ENCODE measurements at regions not wholly inside any gene's neighbourhood (a gene's known extent, or its start where the extent isn't known, plus 50 kb on each side); places are given as distances from the start of the nearest gene placed in this dataset.

DNA sequence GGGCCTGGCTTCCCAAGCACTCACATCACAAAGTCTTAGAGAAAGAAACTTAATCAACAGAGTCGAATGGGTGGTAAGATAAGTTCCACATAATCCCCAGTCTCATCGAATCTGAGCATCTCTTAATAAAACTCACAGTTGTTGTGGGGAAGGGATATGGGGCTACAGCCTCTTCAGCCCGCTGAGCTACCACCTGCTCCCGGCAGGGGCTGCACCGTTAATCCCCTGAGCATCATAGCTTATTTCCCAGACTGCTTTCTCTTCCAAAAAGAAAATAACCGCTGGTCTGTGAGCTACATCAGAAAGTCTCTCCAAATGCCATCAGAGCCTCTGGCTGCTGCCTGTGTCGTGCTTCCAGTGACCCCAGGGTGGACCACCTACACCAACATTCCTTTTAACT lies 139.4 kb upstream of the CELF4 start:
- DNase-seq: no peak
- H3K27me3 ChIP-seq (replicated peaks; ENCODE audit: control insufficient read depth, insufficient read depth, low read length, poor library complexity, severe bottlenecking): no peaks in the 10 kb centered on the region

DNA sequence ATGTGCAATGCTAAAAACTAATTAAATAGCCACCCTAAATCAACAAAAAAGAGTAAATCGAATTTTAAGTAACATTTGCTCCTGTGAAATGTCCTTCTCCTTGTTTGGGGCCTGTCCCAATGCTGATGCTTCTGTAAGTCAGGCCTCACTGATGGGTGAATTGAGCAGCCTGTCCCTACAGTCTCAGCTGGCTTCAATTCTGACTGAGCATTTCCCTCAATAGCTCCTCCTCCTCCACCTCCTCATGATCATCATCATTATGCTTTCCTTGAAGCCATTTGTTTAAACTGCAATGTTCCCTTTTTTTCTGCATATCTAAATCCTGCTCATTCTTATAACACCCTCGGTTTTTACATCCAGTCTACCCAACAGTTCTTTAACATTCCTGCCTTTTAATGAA lies 137.2 kb upstream of the CELF4 start:
- H3K9me3 ChIP-seq (ENCODE audit: control insufficient read depth, low read length): no peaks in the 10 kb centered on the region
- no peaks in the 10 kb centered on the region for H3K36me3 ChIP-seq (ENCODE audit: control insufficient read depth, insufficient read depth, low read length)
- no peaks in the 10 kb centered on the region for H3K27me3 ChIP-seq (replicated peaks; ENCODE audit: control insufficient read depth, insufficient read depth, low read length, poor library complexity, severe bottlenecking)
- H3K4me1 ChIP-seq (ENCODE audit: control insufficient read depth, insufficient read depth, low read length, poor library complexity, severe bottlenecking): no peaks in the 10 kb centered on the region
- no peak overlapping the region for H3K27ac ChIP-seq (ENCODE audit: insufficient read depth, low read length, poor library complexity, severe bottlenecking)
- H3K4me3 ChIP-seq (ENCODE audit: insufficient read depth, low read depth, low read length, poor library complexity, severe bottlenecking): no peak overlapping the region
- no peak for DNase-seq

More for the DNA sequence above, 139.4 kb upstream of the CELF4 start:
- H3K36me3 ChIP-seq (ENCODE audit: control insufficient read depth, insufficient read depth, low read length): no peaks in the 10 kb centered on the region
- no peak overlapping the region for H3K4me3 ChIP-seq (ENCODE audit: insufficient read depth, low read depth, low read length, poor library complexity, severe bottlenecking)
- H3K9me3 ChIP-seq (ENCODE audit: control insufficient read depth, low read length): no peaks in the 10 kb centered on the region
- H3K27ac ChIP-seq (ENCODE audit: insufficient read depth, low read length, poor library complexity, severe bottlenecking): no peak overlapping the region
- no peaks in the 10 kb centered on the region for H3K4me1 ChIP-seq (ENCODE audit: control insufficient read depth, insufficient read depth, low read length, poor library complexity, severe bottlenecking)

DNA sequence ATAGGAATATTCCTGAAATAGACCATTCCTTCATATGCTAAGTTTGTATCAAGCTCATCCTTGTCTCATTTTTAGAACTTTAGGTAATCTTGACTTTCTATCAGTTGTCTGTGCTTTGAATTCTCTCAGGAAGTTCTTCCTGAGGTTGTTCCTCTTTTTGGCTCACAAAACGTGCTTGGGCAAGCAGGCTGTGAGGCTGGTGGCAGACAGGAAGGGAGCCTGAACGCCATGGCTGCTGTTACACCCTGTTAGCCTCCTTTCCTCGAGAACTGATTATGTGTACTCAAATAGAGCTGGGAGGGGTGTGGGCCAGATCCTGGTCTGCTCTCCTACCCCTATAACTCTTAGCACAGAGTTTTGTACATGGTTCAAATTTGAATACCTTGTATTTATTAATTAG lies 136.4 kb upstream of the CELF4 start:
- no peak for DNase-seq
- H3K27ac ChIP-seq (ENCODE audit: insufficient read depth, low read length, poor library complexity, severe bottlenecking): no peak overlapping the region
- H3K9me3 ChIP-seq (ENCODE audit: control insufficient read depth, low read length): no peaks in the 10 kb centered on the region
- H3K4me3 ChIP-seq (ENCODE audit: insufficient read depth, low read depth, low read length, poor library complexity, severe bottlenecking): no peak overlapping the region
- H3K27me3 ChIP-seq (replicated peaks; ENCODE audit: control insufficient read depth, insufficient read depth, low read length, poor library complexity, severe bottlenecking): no peaks in the 10 kb centered on the region
- H3K4me1 ChIP-seq (ENCODE audit: control insufficient read depth, insufficient read depth, low read length, poor library complexity, severe bottlenecking): no peaks in the 10 kb centered on the region
- H3K36me3 ChIP-seq (ENCODE audit: control insufficient read depth, insufficient read depth, low read length): no peaks in the 10 kb centered on the region

GRCh38 chr18:37698508-37699040 lies 133.0 kb upstream of the CELF4 start:
- H3K4me3 ChIP-seq (ENCODE audit: insufficient read depth, low read depth, low read length, poor library complexity, severe bottlenecking): no peak overlapping the region
- no peaks in the 10 kb centered on the region for H3K36me3 ChIP-seq (ENCODE audit: control insufficient read depth, insufficient read depth, low read length)
- H3K4me1 ChIP-seq (ENCODE audit: control insufficient read depth, insufficient read depth, low read length, poor library complexity, severe bottlenecking): no peaks in the 10 kb centered on the region
- H3K9me3 ChIP-seq (ENCODE audit: control insufficient read depth, low read length): no peaks in the 10 kb centered on the region
- H3K27me3 ChIP-seq (replicated peaks; ENCODE audit: control insufficient read depth, insufficient read depth, low read length, poor library complexity, severe bottlenecking): no peaks in the 10 kb centered on the region
- no peak for DNase-seq
- no peak overlapping the region for H3K27ac ChIP-seq (ENCODE audit: insufficient read depth, low read length, poor library complexity, severe bottlenecking)

DNA sequence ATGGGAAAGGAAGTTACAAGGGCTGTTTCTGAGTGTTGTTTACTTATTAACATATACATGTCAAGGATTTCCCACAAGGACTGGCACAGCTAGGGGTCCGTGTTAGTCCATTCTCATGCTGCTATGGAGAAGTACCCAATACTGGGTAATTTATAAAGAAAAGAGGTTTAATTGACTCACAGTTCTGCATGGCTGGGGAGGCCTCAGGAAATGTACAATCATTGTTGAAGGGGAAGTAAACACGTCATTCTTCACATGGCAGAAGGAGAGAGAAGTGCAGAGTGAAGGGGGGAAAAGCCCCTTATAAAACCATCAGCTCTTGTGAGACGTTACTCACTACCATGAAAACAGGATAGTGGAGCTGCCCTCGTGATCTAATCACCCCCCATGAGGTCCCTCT lies 128.9 kb upstream of the CELF4 start:
- Histone ChIP-seq H3K4me3 (ENCODE audit: insufficient read depth, low read depth, low read length, poor library complexity, severe bottlenecking) (no peak overlapping the region), H3K9me3 (ENCODE audit: control insufficient read depth, low read length) (no peaks in the 10 kb centered on the region), H3K27ac (ENCODE audit: insufficient read depth, low read length, poor library complexity, severe bottlenecking) (no peak overlapping the region), H3K36me3 (ENCODE audit: control insufficient read depth, insufficient read depth, low read length) (no peaks in the 10 kb centered on the region), H3K4me1 (ENCODE audit: control insufficient read depth, insufficient read depth, low read length, poor library complexity, severe bottlenecking) (no peaks in the 10 kb centered on the region), H3K27me3 (replicated peaks; ENCODE audit: control insufficient read depth, insufficient read depth, low read length, poor library complexity, severe bottlenecking) (no peaks in the 10 kb centered on the region)
- DNase-seq: no peak

DNA sequence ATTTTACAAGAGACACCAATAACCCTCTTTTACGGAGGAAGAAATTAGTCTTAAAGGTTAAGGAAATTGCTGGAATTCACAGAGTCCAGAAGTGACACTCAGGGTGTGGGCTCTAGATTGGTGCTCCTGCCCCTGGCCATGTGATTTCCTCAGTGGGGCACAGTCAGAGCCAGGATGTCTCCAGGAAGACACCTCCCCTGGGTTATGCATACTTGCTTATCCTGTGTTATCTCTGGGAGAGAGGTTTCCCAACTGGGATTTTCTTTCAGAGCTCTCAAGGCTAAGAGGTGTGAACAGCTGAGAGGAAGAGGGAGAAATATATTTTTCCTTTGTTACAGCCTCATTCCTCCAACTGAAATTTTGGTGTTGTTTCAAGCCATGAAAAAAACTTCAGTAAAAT lies 125.6 kb upstream of the CELF4 start:
- no peak overlapping the region for H3K4me3 ChIP-seq (ENCODE audit: insufficient read depth, low read depth, low read length, poor library complexity, severe bottlenecking)
- no peak for DNase-seq
- H3K9me3 ChIP-seq (ENCODE audit: control insufficient read depth, low read length): no peaks in the 10 kb centered on the region
- H3K27me3 ChIP-seq (replicated peaks; ENCODE audit: control insufficient read depth, insufficient read depth, low read length, poor library complexity, severe bottlenecking): no peaks in the 10 kb centered on the region
- no peaks in the 10 kb centered on the region for H3K4me1 ChIP-seq (ENCODE audit: control insufficient read depth, insufficient read depth, low read length, poor library complexity, severe bottlenecking)
- H3K27ac ChIP-seq (ENCODE audit: insufficient read depth, low read length, poor library complexity, severe bottlenecking): no peak overlapping the region
- no peaks in the 10 kb centered on the region for H3K36me3 ChIP-seq (ENCODE audit: control insufficient read depth, insufficient read depth, low read length)

DNA sequence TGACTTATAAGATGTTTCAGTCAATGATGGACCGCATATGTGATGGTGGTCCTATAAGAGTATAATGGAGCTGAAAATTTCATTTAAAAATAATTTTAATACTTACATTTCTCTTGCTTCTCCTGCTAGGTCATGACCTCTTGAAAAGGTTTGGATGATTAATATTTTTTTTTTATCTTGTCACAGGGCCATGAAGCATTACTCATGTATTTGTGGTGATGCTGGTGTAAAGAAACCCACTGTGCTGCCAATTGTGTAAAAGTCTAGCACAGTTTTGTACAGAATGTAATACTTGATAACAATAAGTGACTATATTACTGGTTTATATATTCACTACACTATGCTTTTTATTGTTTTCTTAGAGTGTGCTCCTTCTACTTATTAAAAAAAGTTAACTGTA lies 124.2 kb upstream of the CELF4 start:
- no peak for DNase-seq
- no peaks in the 10 kb centered on the region for H3K36me3 ChIP-seq (ENCODE audit: control insufficient read depth, insufficient read depth, low read length)
- H3K9me3 ChIP-seq (ENCODE audit: control insufficient read depth, low read length): no peaks in the 10 kb centered on the region
- H3K27ac ChIP-seq (ENCODE audit: insufficient read depth, low read length, poor library complexity, severe bottlenecking): no peak overlapping the region
- H3K4me3 ChIP-seq (ENCODE audit: insufficient read depth, low read depth, low read length, poor library complexity, severe bottlenecking): no peak overlapping the region
- H3K4me1 ChIP-seq (ENCODE audit: control insufficient read depth, insufficient read depth, low read length, poor library complexity, severe bottlenecking): no peaks in the 10 kb centered on the region
- no peaks in the 10 kb centered on the region for H3K27me3 ChIP-seq (replicated peaks; ENCODE audit: control insufficient read depth, insufficient read depth, low read length, poor library complexity, severe bottlenecking)

GRCh38 chr18:37684590-37684989 lies 119.0 kb upstream of the CELF4 start:
- Histone ChIP-seq H3K36me3 (ENCODE audit: control insufficient read depth, insufficient read depth, low read length) (no peaks in the 10 kb centered on the region), H3K27me3 (replicated peaks; ENCODE audit: control insufficient read depth, insufficient read depth, low read length, poor library complexity, severe bottlenecking) (no peaks in the 10 kb centered on the region), H3K9me3 (ENCODE audit: control insufficient read depth, low read length) (no peaks in the 10 kb centered on the region), H3K4me3 (ENCODE audit: insufficient read depth, low read depth, low read length, poor library complexity, severe bottlenecking) (no peak overlapping the region), H3K4me1 (ENCODE audit: control insufficient read depth, insufficient read depth, low read length, poor library complexity, severe bottlenecking) (no peaks in the 10 kb centered on the region), H3K27ac (ENCODE audit: insufficient read depth, low read length, poor library complexity, severe bottlenecking) (no peak overlapping the region)
- no peak for DNase-seq

GRCh38 chr18:37684183-37684582 lies 118.6 kb upstream of the CELF4 start:
- Histone ChIP-seq H3K36me3 (ENCODE audit: control insufficient read depth, insufficient read depth, low read length) (no peaks in the 10 kb centered on the region), H3K9me3 (ENCODE audit: control insufficient read depth, low read length) (no peaks in the 10 kb centered on the region), H3K27me3 (replicated peaks; ENCODE audit: control insufficient read depth, insufficient read depth, low read length, poor library complexity, severe bottlenecking) (no peaks in the 10 kb centered on the region), H3K4me3 (ENCODE audit: insufficient read depth, low read depth, low read length, poor library complexity, severe bottlenecking) (no peak overlapping the region), H3K4me1 (ENCODE audit: control insufficient read depth, insufficient read depth, low read length, poor library complexity, severe bottlenecking) (no peaks in the 10 kb centered on the region), H3K27ac (ENCODE audit: insufficient read depth, low read length, poor library complexity, severe bottlenecking) (no peak overlapping the region)
- DNase-seq: no peak

DNA sequence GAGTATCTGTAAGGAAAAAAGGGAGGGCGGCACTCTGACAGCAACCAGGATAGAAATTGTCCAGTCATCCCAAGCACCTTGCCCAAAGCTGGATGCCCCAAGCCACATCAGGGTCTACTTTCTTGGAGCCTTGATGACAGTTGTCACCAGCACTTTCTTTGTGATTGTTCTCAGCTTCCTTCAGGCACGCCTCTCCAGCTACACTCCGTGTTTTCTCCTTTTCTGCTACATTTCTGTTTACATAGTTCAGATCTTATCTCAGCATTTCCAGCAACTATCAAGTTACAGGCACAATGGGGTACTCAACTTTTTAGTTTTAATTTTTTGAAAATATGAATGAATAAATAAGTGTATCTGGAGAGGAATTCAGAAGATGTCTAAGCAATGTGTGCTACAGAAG lies 115.3 kb upstream of the CELF4 start:
- Histone ChIP-seq H3K27ac (ENCODE audit: insufficient read depth, low read length, poor library complexity, severe bottlenecking) (no peak overlapping the region), H3K4me1 (ENCODE audit: control insufficient read depth, insufficient read depth, low read length, poor library complexity, severe bottlenecking) (no peaks in the 10 kb centered on the region), H3K36me3 (ENCODE audit: control insufficient read depth, insufficient read depth, low read length) (no peaks in the 10 kb centered on the region), H3K4me3 (ENCODE audit: insufficient read depth, low read depth, low read length, poor library complexity, severe bottlenecking) (no peak overlapping the region), H3K9me3 (ENCODE audit: control insufficient read depth, low read length) (no peaks in the 10 kb centered on the region), H3K27me3 (replicated peaks; ENCODE audit: control insufficient read depth, insufficient read depth, low read length, poor library complexity, severe bottlenecking) (no peaks in the 10 kb centered on the region)
- no peak for DNase-seq

GRCh38 chr18:37676276-37676675 lies 110.7 kb upstream of the CELF4 start:
- H3K9me3 ChIP-seq (ENCODE audit: control insufficient read depth, low read length): no peaks in the 10 kb centered on the region
- H3K4me3 ChIP-seq (ENCODE audit: insufficient read depth, low read depth, low read length, poor library complexity, severe bottlenecking): no peak overlapping the region
- no peaks in the 10 kb centered on the region for H3K27me3 ChIP-seq (replicated peaks; ENCODE audit: control insufficient read depth, insufficient read depth, low read length, poor library complexity, severe bottlenecking)
- no peaks in the 10 kb centered on the region for H3K36me3 ChIP-seq (ENCODE audit: control insufficient read depth, insufficient read depth, low read length)
- H3K4me1 ChIP-seq (ENCODE audit: control insufficient read depth, insufficient read depth, low read length, poor library complexity, severe bottlenecking): no peaks in the 10 kb centered on the region
- DNase-seq: no peak
- no peak overlapping the region for H3K27ac ChIP-seq (ENCODE audit: insufficient read depth, low read length, poor library complexity, severe bottlenecking)

Data from effector memory CD4-positive, alpha-beta T cell (primary cell).